Chondrocyte (in vitro differentiated cells): ENCODE measurements at regions not wholly inside any gene's neighbourhood (a gene's known extent, or its start where the extent isn't known, plus 50 kb on each side); places are given as distances from the start of the nearest gene placed in this dataset.
"Not testable (repeated sequence)": the region's sequence is repeated elsewhere in the genome, so short reads cannot be mapped to it uniquely, and the experiment has no call there.

Experiments used
- DNase-seq: peaks from one replicate; pipeline ENCODE4 v3.0.0; 2021; ENCODE audit warnings: mixed read lengths, low spot score
- H3K27ac Mint-ChIP-seq: one replicate; pipeline ENCODE4 v1.8.0; 2021; ENCODE audit warnings: mild to moderate bottlenecking, moderate library complexity, mixed read lengths; ENCODE audit not compliant: unreplicated experiment
- H3K27me3 Mint-ChIP-seq: 2 replicates; pipeline ENCODE4 v1.8.0; 2021; ENCODE audit warnings: low read depth, mixed read lengths
- H3K36me3 Mint-ChIP-seq: 2 replicates; pipeline ENCODE4 v1.8.0; 2021; ENCODE audit warnings: low read depth, mixed read lengths
- H3K4me1 Mint-ChIP-seq: 2 replicates; pipeline ENCODE4 v1.8.0; 2021; ENCODE audit warnings: low read depth, mild to moderate bottlenecking, mixed read lengths
- H3K4me3 Mint-ChIP-seq: one replicate; pipeline ENCODE4 v1.8.0; 2021; ENCODE audit warnings: mild to moderate bottlenecking, moderate library complexity, mixed read lengths; ENCODE audit not compliant: unreplicated experiment
- H3K9me3 Mint-ChIP-seq: 2 replicates; pipeline ENCODE4 v1.8.0; 2021; ENCODE audit warnings: low read depth, mixed read lengths
- TF ChIP-seq, protein P1 (sequence below): fragments of 200-600 bp; sonication (generic); IDR thresholded peaks from 2 replicates; pipeline ENCODE4 v1.5.0; 2021; ENCODE audit warnings: antibody characterized with exemption, mild to moderate bottlenecking, moderate library complexity

DNA sequence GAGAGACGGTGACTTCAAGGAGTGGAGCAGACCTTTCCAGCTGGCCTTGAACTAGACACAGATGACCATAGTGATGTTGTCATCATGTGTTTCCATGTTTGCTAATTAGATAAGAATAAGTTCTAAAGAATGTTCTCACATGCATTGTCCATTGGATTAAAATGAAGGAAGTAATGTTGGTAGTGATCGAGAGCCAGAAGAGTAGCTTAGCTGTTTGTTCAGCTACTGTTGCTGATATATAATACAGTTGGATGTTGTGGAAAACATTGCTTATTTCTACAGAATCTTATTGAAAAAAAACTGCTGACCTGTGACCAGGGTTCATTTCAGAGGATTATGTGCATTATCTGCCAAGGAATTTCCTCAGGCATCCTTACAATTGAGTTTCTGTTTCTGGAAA, 249.1 kb upstream of the POGK start:
- H3K4me3 Mint-ChIP-seq = no peak overlapping the region
- H3K27me3 Mint-ChIP-seq = peaks cover 2% of the 10 kb centered on the region
- no peaks in the 10 kb centered on the region for H3K9me3 Mint-ChIP-seq

DNA sequence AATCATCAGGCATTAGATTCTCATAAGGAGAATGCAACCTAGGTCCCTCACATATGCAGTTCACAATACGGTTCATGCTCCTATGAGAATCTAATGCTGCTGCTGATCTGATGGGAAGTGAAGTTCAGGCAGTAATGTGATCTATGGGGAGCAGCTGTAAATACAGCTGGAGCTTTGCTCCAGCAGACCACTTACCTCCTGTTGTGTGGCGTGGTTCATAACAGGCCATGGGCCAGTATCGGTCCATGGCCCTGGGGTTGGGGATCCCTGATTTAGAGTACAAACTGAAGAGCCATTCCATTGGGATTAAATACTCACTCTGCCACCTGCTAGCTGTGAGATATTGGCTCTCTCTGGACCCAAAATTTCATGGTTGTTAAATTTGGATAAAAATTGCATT, 244.6 kb upstream of the POGK start:
- Mint-ChIP-seq H3K36me3 (no peaks in the 10 kb centered on the region), H3K4me3 (no peak overlapping the region), H3K27ac (no peak overlapping the region), H3K4me1 (no peaks in the 10 kb centered on the region), H3K9me3 (no peaks in the 10 kb centered on the region), H3K27me3 (no peaks in the 10 kb centered on the region)
- no peak for DNase-seq
- TF ChIP-seq, protein P1, sequence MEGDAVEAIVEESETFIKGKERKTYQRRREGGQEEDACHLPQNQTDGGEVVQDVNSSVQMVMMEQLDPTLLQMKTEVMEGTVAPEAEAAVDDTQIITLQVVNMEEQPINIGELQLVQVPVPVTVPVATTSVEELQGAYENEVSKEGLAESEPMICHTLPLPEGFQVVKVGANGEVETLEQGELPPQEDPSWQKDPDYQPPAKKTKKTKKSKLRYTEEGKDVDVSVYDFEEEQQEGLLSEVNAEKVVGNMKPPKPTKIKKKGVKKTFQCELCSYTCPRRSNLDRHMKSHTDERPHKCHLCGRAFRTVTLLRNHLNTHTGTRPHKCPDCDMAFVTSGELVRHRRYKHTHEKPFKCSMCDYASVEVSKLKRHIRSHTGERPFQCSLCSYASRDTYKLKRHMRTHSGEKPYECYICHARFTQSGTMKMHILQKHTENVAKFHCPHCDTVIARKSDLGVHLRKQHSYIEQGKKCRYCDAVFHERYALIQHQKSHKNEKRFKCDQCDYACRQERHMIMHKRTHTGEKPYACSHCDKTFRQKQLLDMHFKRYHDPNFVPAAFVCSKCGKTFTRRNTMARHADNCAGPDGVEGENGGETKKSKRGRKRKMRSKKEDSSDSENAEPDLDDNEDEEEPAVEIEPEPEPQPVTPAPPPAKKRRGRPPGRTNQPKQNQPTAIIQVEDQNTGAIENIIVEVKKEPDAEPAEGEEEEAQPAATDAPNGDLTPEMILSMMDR = no peak

More for the DNA sequence above, 249.1 kb upstream of the POGK start:
- TF ChIP-seq, protein P1 = no peak
- H3K4me1 Mint-ChIP-seq = no peaks in the 10 kb centered on the region
- H3K27ac Mint-ChIP-seq = no peak overlapping the region
- H3K36me3 Mint-ChIP-seq = no peaks in the 10 kb centered on the region
- no peak for DNase-seq

DNA sequence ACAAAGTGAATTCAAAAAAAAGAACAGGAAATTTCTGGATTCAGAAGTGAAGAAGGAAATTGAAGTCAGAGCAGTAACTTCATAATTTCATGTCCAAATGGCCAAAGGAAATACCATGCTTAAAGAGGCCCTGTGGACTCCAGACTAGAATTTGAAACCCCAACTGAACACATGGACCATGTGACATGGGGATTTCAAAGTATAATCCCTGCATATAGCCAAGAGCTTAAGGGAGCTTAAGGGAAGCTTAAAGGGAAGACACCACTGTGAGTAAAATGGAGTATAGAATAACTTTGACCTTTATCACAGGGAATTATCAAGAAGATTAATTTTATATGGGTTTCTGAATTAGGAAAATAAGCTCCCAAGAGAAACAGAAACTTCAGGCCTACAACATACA, 241.8 kb upstream of the POGK start:
- TF ChIP-seq, protein P1 = no peak
- H3K4me3 Mint-ChIP-seq = no peak overlapping the region

DNA sequence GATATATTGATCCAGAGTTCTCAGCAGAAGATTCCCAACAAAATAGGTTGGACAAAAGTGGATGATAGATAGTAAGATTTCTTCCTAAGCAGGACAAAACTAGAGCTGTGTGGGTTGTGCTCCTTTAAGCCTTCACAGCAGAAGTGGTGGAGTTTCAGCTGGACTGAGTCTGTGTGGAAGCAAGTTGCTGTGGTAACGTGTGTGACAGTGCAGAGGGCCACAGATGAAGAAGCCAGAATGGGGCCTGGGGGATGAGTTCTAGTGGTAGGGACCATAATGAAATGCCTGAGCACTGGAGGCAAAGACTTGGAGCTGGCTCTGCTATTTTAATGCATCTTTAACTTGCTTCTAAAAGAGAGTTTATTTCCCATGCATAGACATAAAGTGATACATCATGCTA, 238.7 kb upstream of the POGK start:
- TF ChIP-seq, protein P1 = no peak
- Mint-ChIP-seq H3K4me1 (no peaks in the 10 kb centered on the region), H3K27me3 (no peaks in the 10 kb centered on the region), H3K36me3 (no peaks in the 10 kb centered on the region), H3K27ac (no peak overlapping the region), H3K9me3 (no peaks in the 10 kb centered on the region), H3K4me3 (no peak overlapping the region)
- DNase-seq = no peak

More for the DNA sequence above, 241.8 kb upstream of the POGK start:
- no peak overlapping the region for H3K27ac Mint-ChIP-seq
- H3K9me3 Mint-ChIP-seq = no peaks in the 10 kb centered on the region
- H3K27me3 Mint-ChIP-seq = no peaks in the 10 kb centered on the region
- H3K36me3 Mint-ChIP-seq = no peaks in the 10 kb centered on the region
- no peaks in the 10 kb centered on the region for H3K4me1 Mint-ChIP-seq
- DNase-seq = no peak

DNA sequence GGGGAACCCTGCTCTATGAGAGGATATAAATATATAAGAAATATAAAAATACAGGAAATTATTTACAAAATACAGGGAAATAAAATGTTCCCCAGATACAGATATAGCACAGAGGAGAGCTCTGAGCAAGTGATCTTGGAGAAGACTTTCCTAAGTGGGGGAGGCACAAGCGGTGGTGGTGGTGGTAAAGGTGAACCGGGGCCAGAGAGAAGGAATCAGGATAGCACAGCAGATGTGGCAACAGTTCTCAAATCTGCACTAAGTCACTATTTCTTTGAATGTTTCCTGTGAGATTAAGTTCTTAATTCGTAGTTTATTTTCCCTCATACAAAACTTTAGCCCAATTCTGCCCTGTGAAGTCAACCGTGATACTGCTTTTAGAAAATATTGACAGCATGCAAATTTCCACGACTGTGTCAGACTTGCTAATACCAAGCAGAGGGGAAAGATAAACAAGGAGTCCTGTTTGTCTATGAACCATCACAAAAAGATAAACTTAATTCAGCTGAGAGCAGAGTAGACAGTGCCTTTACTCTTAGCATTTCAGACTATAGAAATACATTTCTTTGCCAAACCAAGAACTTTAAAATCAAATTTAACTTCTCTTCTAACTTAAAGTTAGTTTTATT, 237.5 kb upstream of the POGK start:
- TF ChIP-seq, protein P1 = no peak
- Mint-ChIP-seq H3K27ac (no peak overlapping the region), H3K9me3 (no peaks in the 10 kb centered on the region), H3K27me3 (no peaks in the 10 kb centered on the region), H3K36me3 (no peaks in the 10 kb centered on the region), H3K4me1 (no peaks in the 10 kb centered on the region), H3K4me3 (no peak overlapping the region)
- DNase-seq = no peak

DNA sequence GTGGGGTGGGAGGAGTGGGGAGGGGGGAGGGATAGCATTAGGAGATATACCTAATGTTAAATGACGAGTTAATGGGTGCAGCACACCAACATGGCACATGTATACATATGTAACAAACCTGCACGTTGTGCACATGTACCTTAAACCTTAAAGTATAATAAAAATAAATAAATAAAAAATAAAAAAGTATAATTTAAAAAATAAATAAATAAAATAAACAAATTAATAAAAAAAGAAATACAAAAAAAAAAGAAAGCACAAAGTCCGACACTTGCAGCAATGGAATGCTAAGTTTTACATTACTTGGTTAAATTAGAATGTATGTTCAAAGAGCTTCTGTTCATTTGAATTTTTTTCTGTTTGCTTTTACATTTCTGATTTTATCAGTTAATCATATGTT, 236.5 kb upstream of the POGK start:
- H3K36me3 Mint-ChIP-seq, H3K9me3 Mint-ChIP-seq, H3K27ac Mint-ChIP-seq, H3K4me3 Mint-ChIP-seq, H3K27me3 Mint-ChIP-seq, DNase-seq, H3K4me1 Mint-ChIP-seq: not testable (repeated sequence)
